Esophagus muscularis mucosa (tissue), 3 donors: ENCODE measurements at regions not wholly inside any gene's neighbourhood (a gene's known extent, or its start where the extent isn't known, plus 50 kb on each side); places are given as distances from the start of the nearest gene placed in this dataset.

Experiments used
- CTCF ChIP-seq, 3 experiments: fragments of 200-600 bp in 2 of 3; fragments of 450-650 bp in 1 of 3; sonication (generic) in 2 of 3; IDR thresholded peaks; one replicate each; pipeline ENCODE4 v1.5.1; 2017 to 2019; ENCODE audit warnings: antibody characterized with exemption in 3 of 3, mild to moderate bottlenecking in 2 of 3, moderate library complexity in 1 of 3
- POLR2A ChIP-seq: fragments of 450-650 bp; IDR thresholded peaks from one replicate; pipeline ENCODE4 v1.6.1; 2017; ENCODE audit warnings: antibody characterized with exemption, moderate library complexity, mild to moderate bottlenecking, low read depth
- POLR2AphosphoS5 ChIP-seq, 2 donors: sonication (generic); formaldehyde crosslinking; IDR thresholded peaks; one replicate each; pipeline ENCODE4 v1.6.1; 2017; ENCODE audit warnings: antibody characterized with exemption in 2 of 2

DNA sequence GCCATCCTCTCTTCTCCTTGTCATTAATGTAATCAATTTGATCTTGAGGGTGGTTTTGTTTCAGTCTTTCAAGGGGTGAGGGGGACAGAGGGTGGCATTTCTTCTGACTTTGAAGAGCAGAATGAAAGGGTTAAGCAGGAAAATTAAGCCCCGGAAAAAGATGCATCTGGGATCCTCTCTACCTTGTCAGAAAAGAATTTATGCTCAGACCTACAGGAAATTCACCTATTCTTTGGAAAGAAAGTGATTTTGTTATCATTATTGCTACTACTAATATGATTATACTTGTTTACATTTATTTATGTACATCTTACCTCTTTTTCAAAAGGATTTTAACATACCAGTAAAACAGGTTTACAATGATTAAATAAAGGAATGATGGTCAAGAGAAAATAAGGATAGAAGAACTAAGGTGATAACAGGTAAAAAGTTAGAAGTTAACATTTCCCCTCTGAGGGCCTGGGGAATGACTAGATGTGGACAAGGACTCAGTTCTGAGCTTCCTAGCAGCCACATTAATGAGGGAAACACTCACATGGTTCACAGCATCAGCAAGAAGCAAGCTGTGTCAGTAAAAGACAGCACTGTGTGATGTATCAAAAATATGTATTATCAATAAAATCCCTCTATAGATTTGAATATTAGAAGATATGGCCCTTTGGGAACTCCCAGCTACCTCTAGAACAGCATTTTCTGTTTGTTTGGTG is 151.4 kb downstream of the MYCN start:
- TF ChIP-seq POLR2A (no peak), POLR2AphosphoS5 (IDR thresholded peaks at IDR 0.05) (no peak), CTCF (IDR thresholded peaks at IDR 0.05) (no peak)
